Endothelial cell of umbilical vein (primary cell): ENCODE measurements at regions not wholly inside any gene's neighbourhood (a gene's known extent, or its start where the extent isn't known, plus 50 kb on each side); places are given as distances from the start of the nearest gene placed in this dataset.

Experiments
- EZH2 ChIP-seq: IDR thresholded peaks from 2 replicates; pipeline ENCODE4 v1.6.1; 2012; ENCODE audit warnings: borderline replicate concordance, low read depth, mild to moderate bottlenecking, moderate library complexity, low read length, inconsistent platforms; ENCODE audit not compliant: severe bottlenecking
- POLR2A ChIP-seq: IDR thresholded peaks from 2 replicates; pipeline ENCODE4 v1.6.1; 2012; ENCODE audit warnings: low read depth, mild to moderate bottlenecking, control low read depth, low read length
- POLR2AphosphoS5 ChIP-seq: IDR thresholded peaks from 2 replicates; pipeline ENCODE4 v1.6.1; 2012; ENCODE audit warnings: low read depth, mild to moderate bottlenecking, control low read depth, low read length, moderate library complexity; ENCODE audit not compliant: insufficient read depth
- TF ChIP-seq, protein P1 (sequence below), 2 donors: IDR thresholded peaks; 1 replicate in 1 of 2; 2 replicates in 1 of 2; pipeline ENCODE4 v1.5.1; 2011; ENCODE audit warnings: low read length in 2 of 2, mild to moderate bottlenecking in 2 of 2, moderate library complexity in 2 of 2, control low read depth in 1 of 2, inconsistent platforms in 1 of 2, low read depth in 1 of 2; ENCODE audit not compliant: insufficient read depth in 1 of 2; ENCODE audit errors: extremely low read depth in 1 of 2

GRCh38 chr4:179872755-179873154 is 2370.4 kb upstream of the TENM3 start:
- TF ChIP-seq, protein P1, sequence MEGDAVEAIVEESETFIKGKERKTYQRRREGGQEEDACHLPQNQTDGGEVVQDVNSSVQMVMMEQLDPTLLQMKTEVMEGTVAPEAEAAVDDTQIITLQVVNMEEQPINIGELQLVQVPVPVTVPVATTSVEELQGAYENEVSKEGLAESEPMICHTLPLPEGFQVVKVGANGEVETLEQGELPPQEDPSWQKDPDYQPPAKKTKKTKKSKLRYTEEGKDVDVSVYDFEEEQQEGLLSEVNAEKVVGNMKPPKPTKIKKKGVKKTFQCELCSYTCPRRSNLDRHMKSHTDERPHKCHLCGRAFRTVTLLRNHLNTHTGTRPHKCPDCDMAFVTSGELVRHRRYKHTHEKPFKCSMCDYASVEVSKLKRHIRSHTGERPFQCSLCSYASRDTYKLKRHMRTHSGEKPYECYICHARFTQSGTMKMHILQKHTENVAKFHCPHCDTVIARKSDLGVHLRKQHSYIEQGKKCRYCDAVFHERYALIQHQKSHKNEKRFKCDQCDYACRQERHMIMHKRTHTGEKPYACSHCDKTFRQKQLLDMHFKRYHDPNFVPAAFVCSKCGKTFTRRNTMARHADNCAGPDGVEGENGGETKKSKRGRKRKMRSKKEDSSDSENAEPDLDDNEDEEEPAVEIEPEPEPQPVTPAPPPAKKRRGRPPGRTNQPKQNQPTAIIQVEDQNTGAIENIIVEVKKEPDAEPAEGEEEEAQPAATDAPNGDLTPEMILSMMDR (IDR thresholded peaks at IDR 0.05; ENCODE audit: extremely low read depth in 1 of 2, insufficient read depth in 1 of 2, low read depth in 1 of 2, low read length in 2 of 2) = no peak
- TF ChIP-seq EZH2 (no peak), POLR2AphosphoS5 (no peak), POLR2A (no peak)
